HEK293T (cell line): ENCODE measurements at regions not wholly inside any gene's neighbourhood (a gene's known extent, or its start where the extent isn't known, plus 50 kb on each side); places are given as distances from the start of the nearest gene placed in this dataset.

Source experiments
- ARNT ChIP-seq: fragments of 450-650 bp; IDR thresholded peaks from 2 replicates; pipeline ENCODE4 v1.6.1; 2017; ENCODE audit warnings: mild to moderate bottlenecking
- BHLHE40 ChIP-seq: fragments of 450-650 bp; IDR thresholded peaks from 2 replicates; pipeline ENCODE4 v1.6.1; 2016; ENCODE audit warnings: mild to moderate bottlenecking, moderate library complexity, borderline replicate concordance
- ELF4 ChIP-seq: fragments of 450-650 bp; IDR thresholded peaks from 2 replicates; pipeline ENCODE4 v1.6.1; 2017; ENCODE audit warnings: antibody characterized with exemption
- FOXA1 ChIP-seq: fragments of 450-650 bp; IDR thresholded peaks from 2 replicates; pipeline ENCODE4 v1.6.1; 2016; ENCODE audit warnings: mild to moderate bottlenecking
- FOXK2 ChIP-seq: fragments of 450-650 bp; IDR thresholded peaks from 2 replicates; pipeline ENCODE4 v1.6.1; 2016; ENCODE audit warnings: mild to moderate bottlenecking
- FOXM1 ChIP-seq: fragments of 450-650 bp; IDR thresholded peaks from 2 replicates; pipeline ENCODE4 v1.6.1; 2017; ENCODE audit warnings: mild to moderate bottlenecking, borderline replicate concordance
- HDGF ChIP-seq: fragments of 450-650 bp; IDR thresholded peaks from 2 replicates; pipeline ENCODE4 v1.6.1; 2017; ENCODE audit warnings: antibody characterized with exemption, borderline replicate concordance
- L3MBTL2 ChIP-seq: fragments of 450-650 bp; conservative IDR thresholded peaks from 2 replicates; pipeline ENCODE4 v1.6.1; 2016; ENCODE audit warnings: mild to moderate bottlenecking
- NFRKB ChIP-seq: fragments of 450-650 bp; IDR thresholded peaks from 2 replicates; pipeline ENCODE4 v1.6.1; 2016; ENCODE audit warnings: mild to moderate bottlenecking, moderate library complexity
- PKNOX1 ChIP-seq: fragments of 450-650 bp; IDR thresholded peaks from 2 replicates; pipeline ENCODE4 v1.6.1; 2016
- SP1 ChIP-seq: fragments of 450-650 bp; IDR thresholded peaks from 2 replicates; pipeline ENCODE4 v1.6.1; 2017
- SUZ12 ChIP-seq: fragments of 450-650 bp; IDR thresholded peaks from 2 replicates; pipeline ENCODE4 v1.6.1; 2016; ENCODE audit warnings: mild to moderate bottlenecking
- TARDBP ChIP-seq: fragments of 450-650 bp; IDR thresholded peaks from 2 replicates; pipeline ENCODE4 v1.6.1; 2016
- ZNF384 ChIP-seq: fragments of 450-650 bp; IDR thresholded peaks from 2 replicates; pipeline ENCODE4 v1.6.1; 2016

GRCh38 chr6:170022827-170023619 lies 267.9 kb downstream of the DLL1 start:
- TF ChIP-seq NFRKB (no peak), ZNF384 (no peak), ARNT (no peak), SP1 (no peak), SUZ12 (no peak), FOXA1 (no peak), BHLHE40 (no peak), FOXK2 (no peak), L3MBTL2 (no peak), TARDBP (no peak), FOXM1 (no peak), HDGF (no peak), ELF4 (no peak), PKNOX1 (no peak)
